ENCODE measurements at regions not wholly inside any gene's neighbourhood (a gene's known extent, or its start where the extent isn't known, plus 50 kb on each side); places are given as distances from the start of the nearest gene placed in this dataset.

GRCh38 chr4:10875144-10875799, 190.7 kb upstream of the CLNK start:
- TF ChIP-seq CTCF (IDR thresholded peaks at IDR 0.05) (no peak), HDAC2 (IDR thresholded peaks at IDR 0.05) (no peak), KDM5A (IDR thresholded peaks at IDR 0.05) (no peak), RNF2 (IDR thresholded peaks at IDR 0.05; ENCODE audit: borderline replicate concordance, low read depth) (no peak), NFE2L2 (conservative IDR thresholded peaks at IDR 0.05; ENCODE audit: low read length) (no peak), POLR2A (IDR thresholded peaks at IDR 0.05; ENCODE audit: low read length) (no peak), MAX (IDR thresholded peaks at IDR 0.05) (no peak)

All from A549 (cell line).